Adrenal gland (tissue), 9 donors: ENCODE measurements at regions not wholly inside any gene's neighbourhood (a gene's known extent, or its start where the extent isn't known, plus 50 kb on each side); places are given as distances from the start of the nearest gene placed in this dataset.
A peak's percentile ranks its signal among the peaks of the same experiment; 100 is the strongest.

ENCODE experiments used
- DNase-seq, 7 donors: peaks; one replicate each; pipeline ENCODE4 v3.0.0-alpha.2; 2019 to 2020
- H3K27ac ChIP-seq, 5 donors: fragments of 200-600 bp; sonication (generic) in 4 of 5; 1 replicate in 3 of 5; 2 replicates in 2 of 5; pipeline versions ENCODE4 v1.5.1 to v1.8.0; 2016 to 2020; ENCODE audit warnings: mild to moderate bottlenecking in 1 of 5
- H3K27me3 ChIP-seq: fragments of 200-600 bp; 2 replicates; pipeline ENCODE4 v1.8.0; 2021
- H3K36me3 ChIP-seq, 2 donors: fragments of 200-600 bp; replicated peaks in 1 of 2; 1 replicate in 1 of 2; 2 replicates in 1 of 2; pipeline versions ENCODE4 v1.5.1 to v1.8.0; 2018 to 2022
- H3K4me1 ChIP-seq, 2 donors: fragments of 200-600 bp; replicated peaks in 1 of 2; 1 replicate in 1 of 2; 2 replicates in 1 of 2; pipeline versions ENCODE4 v1.5.1 to v1.8.0; 2018 to 2021
- H3K4me3 ChIP-seq, 4 donors: fragments of 200-600 bp; sonication (generic) in 3 of 4; one replicate each; pipeline ENCODE4 v1.5.1; 2016 to 2018
- H3K9me3 ChIP-seq, 3 donors: fragments of 200-600 bp; sonication (generic) in 1 of 3; replicated peaks in 1 of 3; 1 replicate in 2 of 3; 2 replicates in 1 of 3; pipeline versions ENCODE4 v1.5.1 to v1.8.0; 2016 to 2021
- CTCF ChIP-seq, 6 experiments: fragments of 450-650 bp in 4 of 6; fragments of 200-600 bp in 2 of 6; sonication (generic) in 1 of 6; IDR thresholded peaks; 1 replicate in 5 of 6; 2 replicates in 1 of 6; pipeline versions ENCODE4 v1.5.1 to v1.8.0; 2016 to 2021; ENCODE audit warnings: antibody characterized with exemption in 6 of 6, mild to moderate bottlenecking in 2 of 6, moderate library complexity in 1 of 6
- POLR2A ChIP-seq, 2 donors: fragments of 450-650 bp; IDR thresholded peaks; one replicate each; pipeline ENCODE4 v1.6.1; 2017; ENCODE audit warnings: antibody characterized with exemption in 2 of 2, mild to moderate bottlenecking in 2 of 2, moderate library complexity in 1 of 2
- WGBS, 4 donors: extraction: QIAGEN DNeasy Blood & Tissue Kit in 2 of 4; methylation state at CpG; one replicate each; pipeline versions ENCODE4 v1.1.5 to v1.1.7; 2013 to 2017; 5-methylcytosine and 5-hydroxymethylcytosine counted together
- intact Hi-C, 2 donors: fragments of 100-400 bp; cut with DNase I; formaldehyde crosslinking; loops; one replicate each; pipeline versions ENCODE4 v1.14.1 to v1.15.0; 2022 to 2023
- donor health status: healthy with polysubstance abuse.
- donor health status: Bipolar disorder and iron deficiency.
- donor health status: DM: yes; HTN: yes; CAD: no.
- donor health status: DM: no; HTN: no; CAD: no.
- donor health status: DM: no; HTN: no; CAD: no.

DNA sequence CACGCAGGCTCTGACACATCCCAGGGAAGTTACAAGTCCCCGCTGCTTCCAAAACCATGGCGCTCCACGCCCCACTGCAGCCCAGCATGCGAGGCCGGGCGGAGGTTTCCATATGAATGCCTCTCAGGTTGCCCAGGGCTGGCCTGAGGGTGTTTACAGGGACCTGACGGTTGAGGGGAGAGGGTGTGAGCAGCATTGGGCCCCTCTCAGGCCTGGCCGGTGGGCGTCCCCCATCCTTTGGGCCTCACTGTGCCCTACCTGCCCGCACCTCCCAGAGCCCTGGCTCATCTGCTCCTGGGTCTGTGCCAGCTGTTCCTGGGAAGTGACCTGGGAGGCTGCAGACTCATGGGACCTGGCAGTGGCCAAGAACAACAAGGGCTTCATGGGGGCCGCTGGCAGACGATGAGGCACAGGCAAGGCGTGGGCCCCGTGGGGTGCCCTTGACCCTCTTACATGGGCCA is 173.5 kb downstream of the C16orf95 start:
- Histone ChIP-seq H3K4me1 (no peaks in the 10 kb centered on the region), H3K27me3 (no peaks in the 10 kb centered on the region), H3K4me3 (no peak overlapping the region), H3K9me3 (no peaks in the 10 kb centered on the region), H3K27ac (no peak overlapping the region), H3K36me3 (no peaks in the 10 kb centered on the region)
- intact Hi-C loops, result no loop called here
- no peak for TF ChIP-seq POLR2A (IDR thresholded peaks at IDR 0.05)
- no peak for TF ChIP-seq CTCF (IDR thresholded peaks at IDR 0.05)
- DNase-seq, result no peak
- 47 to 80% (median 79%) methylated on average over 6 to 15 of the region's 15 CpGs; no CpG with 5 or more reads in 1 of the 4 donors for WGBS, 4 donors

GRCh38 chr16:87144232-87144631 is 173.0 kb downstream of the C16orf95 start:
- intact Hi-C loops, result no loop called here
- Histone ChIP-seq H3K4me1 (no peaks in the 10 kb centered on the region), H3K36me3 (no peaks in the 10 kb centered on the region), H3K27ac (no peak overlapping the region), H3K27me3 (no peaks in the 10 kb centered on the region), H3K4me3 (no peak overlapping the region), H3K9me3 (no peaks in the 10 kb centered on the region)
- WGBS, 4 donors, result 80 to 87% (median 83%) methylated on average over 11 of the region's 11 CpGs
- no peak for TF ChIP-seq POLR2A (IDR thresholded peaks at IDR 0.05)
- TF ChIP-seq CTCF (IDR thresholded peaks at IDR 0.05), result no peak
- no peak for DNase-seq

GRCh38 chr16:87145181-87146176 is 171.7 kb downstream of the C16orf95 start:
- H3K9me3 ChIP-seq, result no peaks in the 10 kb centered on the region
- no peaks in the 10 kb centered on the region for H3K27me3 ChIP-seq
- no peaks in the 10 kb centered on the region for H3K36me3 ChIP-seq
- peak in 1 of 7 donors; percentile 12 for DNase-seq
- TF ChIP-seq POLR2A (IDR thresholded peaks at IDR 0.05), result no peak
- TF ChIP-seq CTCF (IDR thresholded peaks at IDR 0.05), result no peak
- no peaks in the 10 kb centered on the region for H3K4me1 ChIP-seq
- 85 to 95% (median 90%) methylated on average over 18 to 24 of the region's 24 CpGs for WGBS, 4 donors
- no peak overlapping the region for H3K27ac ChIP-seq
- intact Hi-C loops, result no loop called here
- no peak overlapping the region for H3K4me3 ChIP-seq

GRCh38 chr16:87146676-87147075 is 170.5 kb downstream of the C16orf95 start:
- H3K9me3 ChIP-seq, result no peaks in the 10 kb centered on the region
- no peaks in the 10 kb centered on the region for H3K36me3 ChIP-seq
- H3K27me3 ChIP-seq, result no peaks in the 10 kb centered on the region
- no peak for DNase-seq
- 94 to 98% (median 95%) methylated on average over 4 to 5 of the region's 5 CpGs for WGBS, 4 donors
- intact Hi-C loops, result no loop called here
- no peak overlapping the region for H3K4me3 ChIP-seq
- TF ChIP-seq POLR2A (IDR thresholded peaks at IDR 0.05) (no peak), CTCF (IDR thresholded peaks at IDR 0.05) (no peak)
- no peak overlapping the region for H3K27ac ChIP-seq
- no peaks in the 10 kb centered on the region for H3K4me1 ChIP-seq
